ENCODE measurements at regions not wholly inside any gene's neighbourhood (a gene's known extent, or its start where the extent isn't known, plus 50 kb on each side); places are given as distances from the start of the nearest gene placed in this dataset.

DNA sequence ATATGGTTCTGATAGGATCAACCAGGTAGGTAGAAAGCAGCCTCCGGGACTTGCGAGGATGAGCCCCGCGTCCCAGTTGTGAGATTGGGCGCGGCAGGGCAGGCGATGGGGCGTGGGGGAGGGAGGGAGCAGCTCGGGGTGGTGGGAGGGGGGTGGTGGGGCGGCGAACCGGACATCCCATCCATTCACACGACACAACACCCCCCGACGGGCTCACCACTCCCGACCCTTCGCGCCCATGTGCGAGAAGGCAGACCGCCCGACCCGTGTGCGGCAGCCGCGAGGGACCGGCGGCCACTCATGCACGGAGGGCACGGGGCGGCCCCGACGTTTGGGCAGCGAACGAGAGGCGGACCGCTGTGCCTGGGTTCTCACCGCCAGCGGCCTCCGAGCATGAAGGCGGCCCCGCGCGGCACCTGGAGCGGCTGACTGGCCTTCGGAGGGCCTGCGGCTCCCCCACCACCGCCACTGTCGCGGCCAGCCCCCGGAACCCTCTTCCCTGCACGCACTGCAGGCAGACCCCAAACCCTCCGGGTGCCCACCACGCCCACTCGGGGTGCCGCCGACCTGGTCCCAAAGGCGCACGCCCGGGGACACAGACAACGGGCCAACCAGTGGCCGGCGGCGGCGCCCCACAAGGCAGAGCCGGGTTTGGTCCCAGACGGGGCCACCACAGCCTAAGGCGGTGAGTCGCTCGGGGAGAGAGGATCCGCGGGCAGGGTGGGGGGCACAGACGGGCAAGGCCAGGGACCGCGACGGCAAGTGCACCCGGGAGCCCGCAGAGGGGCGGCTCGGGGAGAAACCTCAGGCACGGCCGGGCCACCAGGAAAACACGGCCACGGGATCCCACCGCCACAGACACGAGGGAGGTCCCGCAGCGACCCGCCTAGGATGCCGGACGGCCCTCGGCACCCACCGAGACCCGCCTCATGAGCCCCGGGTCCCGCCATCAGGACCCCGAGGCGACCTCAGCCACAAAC, 769.2 kb upstream of the DEFB115 start:
- H3K4me2 ChIP-seq (ENCODE audit: control insufficient read depth, insufficient read depth) = no peak overlapping the region
- FAIRE-seq = no peak
- intact Hi-C loops (cut with micrococcal nuclease; ENCODE audit: unreplicated experiment) (no loop called here), in situ Hi-C loops (cut with MboI) (no loop called here)
- no peaks in the 10 kb centered on the region for H3K4me1 ChIP-seq (ENCODE audit: control insufficient read depth, insufficient read depth, low read length)
- 90% methylated on average over 21 of the region's 97 CpGs for WGBS (ENCODE audit: insufficient coverage, insufficient replicate concordance, low lambda C conversion rate, missing lambda C conversion rate)
- RAD21 ChIA-PET (ENCODE audit: unreplicated experiment) = no interaction called here
- H3K36me3 ChIP-seq (ENCODE audit: control insufficient read depth in 2 of 2, insufficient read depth in 2 of 2, low read length in 1 of 2) = no peaks in the 10 kb centered on the region
- POLR2A ChIA-PET = no interaction called here
- TF ChIP-seq HDAC6 (IDR thresholded peaks at IDR 0.05; ENCODE audit: unreplicated experiment) (no peak), ATF2 (IDR thresholded peaks at IDR 0.05; ENCODE audit: low read length) (no peak), NFYB (IDR thresholded peaks at IDR 0.05; ENCODE audit: insufficient read depth, low read depth, low read length) (no peak), TARDBP (IDR thresholded peaks at IDR 0.05; ENCODE audit: borderline replicate concordance) (no peak), SREBF1 (IDR thresholded peaks at IDR 0.05; ENCODE audit: low read length) (no peak), LARP7 (IDR thresholded peaks at IDR 0.05) (no peak), BMI1 (IDR thresholded peaks at IDR 0.05; ENCODE audit: borderline replicate concordance) (no peak), ZZZ3 (IDR thresholded peaks at IDR 0.05; ENCODE audit: control insufficient read depth, insufficient read length, low read depth) (no peak), CHD2 (IDR thresholded peaks at IDR 0.05; ENCODE audit: borderline replicate concordance, low read depth, low read length) (no peak)
- TF ChIP-seq, protein P1, sequence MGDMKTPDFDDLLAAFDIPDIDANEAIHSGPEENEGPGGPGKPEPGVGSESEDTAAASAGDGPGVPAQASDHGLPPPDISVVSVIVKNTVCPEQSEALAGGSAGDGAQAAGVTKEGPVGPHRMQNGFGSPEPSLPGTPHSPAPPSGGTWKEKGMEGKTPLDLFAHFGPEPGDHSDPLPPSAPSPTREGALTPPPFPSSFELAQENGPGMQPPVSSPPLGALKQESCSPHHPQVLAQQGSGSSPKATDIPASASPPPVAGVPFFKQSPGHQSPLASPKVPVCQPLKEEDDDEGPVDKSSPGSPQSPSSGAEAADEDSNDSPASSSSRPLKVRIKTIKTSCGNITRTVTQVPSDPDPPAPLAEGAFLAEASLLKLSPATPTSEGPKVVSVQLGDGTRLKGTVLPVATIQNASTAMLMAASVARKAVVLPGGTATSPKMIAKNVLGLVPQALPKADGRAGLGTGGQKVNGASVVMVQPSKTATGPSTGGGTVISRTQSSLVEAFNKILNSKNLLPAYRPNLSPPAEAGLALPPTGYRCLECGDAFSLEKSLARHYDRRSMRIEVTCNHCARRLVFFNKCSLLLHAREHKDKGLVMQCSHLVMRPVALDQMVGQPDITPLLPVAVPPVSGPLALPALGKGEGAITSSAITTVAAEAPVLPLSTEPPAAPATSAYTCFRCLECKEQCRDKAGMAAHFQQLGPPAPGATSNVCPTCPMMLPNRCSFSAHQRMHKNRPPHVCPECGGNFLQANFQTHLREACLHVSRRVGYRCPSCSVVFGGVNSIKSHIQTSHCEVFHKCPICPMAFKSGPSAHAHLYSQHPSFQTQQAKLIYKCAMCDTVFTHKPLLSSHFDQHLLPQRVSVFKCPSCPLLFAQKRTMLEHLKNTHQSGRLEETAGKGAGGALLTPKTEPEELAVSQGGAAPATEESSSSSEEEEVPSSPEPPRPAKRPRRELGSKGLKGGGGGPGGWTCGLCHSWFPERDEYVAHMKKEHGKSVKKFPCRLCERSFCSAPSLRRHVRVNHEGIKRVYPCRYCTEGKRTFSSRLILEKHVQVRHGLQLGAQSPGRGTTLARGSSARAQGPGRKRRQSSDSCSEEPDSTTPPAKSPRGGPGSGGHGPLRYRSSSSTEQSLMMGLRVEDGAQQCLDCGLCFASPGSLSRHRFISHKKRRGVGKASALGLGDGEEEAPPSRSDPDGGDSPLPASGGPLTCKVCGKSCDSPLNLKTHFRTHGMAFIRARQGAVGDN (IDR thresholded peaks at IDR 0.05) = no peak
- TF ChIP-seq, protein P2, sequence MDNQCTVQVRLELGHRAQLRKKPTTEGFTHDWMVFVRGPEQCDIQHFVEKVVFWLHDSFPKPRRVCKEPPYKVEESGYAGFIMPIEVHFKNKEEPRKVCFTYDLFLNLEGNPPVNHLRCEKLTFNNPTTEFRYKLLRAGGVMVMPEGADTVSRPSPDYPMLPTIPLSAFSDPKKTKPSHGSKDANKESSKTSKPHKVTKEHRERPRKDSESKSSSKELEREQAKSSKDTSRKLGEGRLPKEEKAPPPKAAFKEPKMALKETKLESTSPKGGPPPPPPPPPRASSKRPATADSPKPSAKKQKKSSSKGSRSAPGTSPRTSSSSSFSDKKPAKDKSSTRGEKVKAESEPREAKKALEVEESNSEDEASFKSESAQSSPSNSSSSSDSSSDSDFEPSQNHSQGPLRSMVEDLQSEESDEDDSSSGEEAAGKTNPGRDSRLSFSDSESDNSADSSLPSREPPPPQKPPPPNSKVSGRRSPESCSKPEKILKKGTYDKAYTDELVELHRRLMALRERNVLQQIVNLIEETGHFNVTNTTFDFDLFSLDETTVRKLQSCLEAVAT (IDR thresholded peaks at IDR 0.05) = no peak
- TF ChIP-seq, protein P3, sequence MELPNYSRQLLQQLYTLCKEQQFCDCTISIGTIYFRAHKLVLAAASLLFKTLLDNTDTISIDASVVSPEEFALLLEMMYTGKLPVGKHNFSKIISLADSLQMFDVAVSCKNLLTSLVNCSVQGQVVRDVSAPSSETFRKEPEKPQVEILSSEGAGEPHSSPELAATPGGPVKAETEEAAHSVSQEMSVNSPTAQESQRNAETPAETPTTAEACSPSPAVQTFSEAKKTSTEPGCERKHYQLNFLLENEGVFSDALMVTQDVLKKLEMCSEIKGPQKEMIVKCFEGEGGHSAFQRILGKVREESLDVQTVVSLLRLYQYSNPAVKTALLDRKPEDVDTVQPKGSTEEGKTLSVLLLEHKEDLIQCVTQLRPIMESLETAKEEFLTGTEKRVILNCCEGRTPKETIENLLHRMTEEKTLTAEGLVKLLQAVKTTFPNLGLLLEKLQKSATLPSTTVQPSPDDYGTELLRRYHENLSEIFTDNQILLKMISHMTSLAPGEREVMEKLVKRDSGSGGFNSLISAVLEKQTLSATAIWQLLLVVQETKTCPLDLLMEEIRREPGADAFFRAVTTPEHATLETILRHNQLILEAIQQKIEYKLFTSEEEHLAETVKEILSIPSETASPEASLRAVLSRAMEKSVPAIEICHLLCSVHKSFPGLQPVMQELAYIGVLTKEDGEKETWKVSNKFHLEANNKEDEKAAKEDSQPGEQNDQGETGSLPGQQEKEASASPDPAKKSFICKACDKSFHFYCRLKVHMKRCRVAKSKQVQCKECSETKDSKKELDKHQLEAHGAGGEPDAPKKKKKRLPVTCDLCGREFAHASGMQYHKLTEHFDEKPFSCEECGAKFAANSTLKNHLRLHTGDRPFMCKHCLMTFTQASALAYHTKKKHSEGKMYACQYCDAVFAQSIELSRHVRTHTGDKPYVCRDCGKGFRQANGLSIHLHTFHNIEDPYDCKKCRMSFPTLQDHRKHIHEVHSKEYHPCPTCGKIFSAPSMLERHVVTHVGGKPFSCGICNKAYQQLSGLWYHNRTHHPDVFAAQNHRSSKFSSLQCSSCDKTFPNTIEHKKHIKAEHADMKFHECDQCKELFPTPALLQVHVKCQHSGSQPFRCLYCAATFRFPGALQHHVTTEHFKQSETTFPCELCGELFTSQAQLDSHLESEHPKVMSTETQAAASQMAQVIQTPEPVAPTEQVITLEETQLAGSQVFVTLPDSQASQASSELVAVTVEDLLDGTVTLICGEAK (IDR thresholded peaks at IDR 0.05; ENCODE audit: borderline replicate concordance) = no peak
- no peak for DNase-seq (ENCODE audit: low read depth, low spot score)
- no peak overlapping the region for H3K4me3 ChIP-seq
- CTCF ChIA-PET = no interaction called here
- SMC1A ChIA-PET (ENCODE audit: uncharacterized antibody, unreplicated experiment) = no interaction called here
- no peaks in the 10 kb centered on the region for H3K27me3 ChIP-seq (replicated peaks in 1 of 2; ENCODE audit: control insufficient read depth in 2 of 2, insufficient read depth in 2 of 2, low read length in 1 of 2)
- BruUV-seq (replicated peaks) = no TSS peak
- H3K9ac ChIP-seq (ENCODE audit: control insufficient read depth, insufficient read depth, low read length) = no peak overlapping the region
- no peaks in the 10 kb centered on the region; the same call in 2 of the 3 replicates for H3K9me3 ChIP-seq (replicated peaks; ENCODE audit: control insufficient read depth, insufficient read depth, low read length)
- no peaks in the 10 kb centered on the region for H4K20me1 ChIP-seq (ENCODE audit: control insufficient read depth, insufficient read depth)
- H2AFZ ChIP-seq (ENCODE audit: control insufficient read depth, low read depth, low read length) = no peak overlapping the region
- ATAC-seq = no peak
- no peak overlapping the region for H3K27ac ChIP-seq (ENCODE audit: control insufficient read depth, insufficient read depth)
- no peaks in the 10 kb centered on the region for H3K79me2 ChIP-seq (ENCODE audit: control insufficient read depth, insufficient read depth, low read length)
